ENCODE measurements at regions not wholly inside any gene's neighbourhood (a gene's known extent, or its start where the extent isn't known, plus 50 kb on each side); places are given as distances from the start of the nearest gene placed in this dataset.
"Not testable (repeated sequence)": the region's sequence is repeated elsewhere in the genome, so short reads cannot be mapped to it uniquely, and the experiment has no call there.

DNA sequence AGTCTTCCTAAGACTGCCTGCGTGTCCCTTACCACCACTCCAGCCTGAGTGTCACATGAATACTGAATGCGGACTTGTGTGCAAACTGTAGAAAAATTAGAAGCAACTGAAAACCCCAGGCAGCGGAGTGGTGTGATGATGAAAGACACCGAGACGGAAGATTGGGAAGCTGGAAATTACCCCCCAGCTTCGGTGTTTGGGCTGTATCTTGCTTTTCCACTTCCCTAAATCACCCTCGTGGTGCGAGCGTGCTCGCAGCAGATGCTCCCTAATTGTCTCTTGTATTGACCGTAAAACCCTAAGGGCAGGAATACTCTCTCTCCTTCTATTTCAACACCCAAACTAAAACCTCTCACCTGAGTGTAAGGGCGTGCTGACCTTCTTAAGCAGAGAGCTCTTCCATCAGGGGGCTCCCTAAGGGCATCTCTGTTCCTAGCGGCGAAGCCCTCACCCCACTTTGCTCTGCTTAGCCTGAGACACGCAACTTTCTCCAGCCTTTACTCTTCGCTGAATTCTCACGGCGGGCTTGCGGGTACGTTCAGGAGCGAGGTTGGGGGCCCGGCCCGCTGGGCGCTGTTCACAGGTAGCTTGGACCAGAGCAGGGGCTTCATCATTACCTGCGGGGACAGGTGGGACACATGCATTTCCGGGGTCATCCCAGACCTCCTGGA, 62.4 kb downstream of the CRYBB2 start:
- no peak for DNase-seq (ENCODE audit: low read depth)

DNA sequence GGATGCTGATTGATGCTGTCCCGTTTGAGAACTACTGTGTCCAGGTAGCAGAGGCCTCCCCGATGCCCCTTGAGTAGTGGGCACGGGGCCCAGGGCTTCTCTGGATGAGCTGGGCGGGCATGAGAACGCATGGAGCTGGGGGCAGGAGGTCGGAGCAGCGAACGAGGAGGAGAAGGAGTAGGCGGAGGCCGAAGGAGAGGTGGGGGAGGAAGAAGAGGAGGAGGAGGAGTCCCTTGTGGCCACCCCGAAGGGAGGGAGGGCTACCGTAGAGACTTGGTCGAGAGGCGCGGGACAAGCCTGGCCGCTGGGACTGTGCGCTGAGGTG, 62.9 kb downstream of the CRYBB2 start:
- no peak for DNase-seq (ENCODE audit: low read depth)

DNA sequence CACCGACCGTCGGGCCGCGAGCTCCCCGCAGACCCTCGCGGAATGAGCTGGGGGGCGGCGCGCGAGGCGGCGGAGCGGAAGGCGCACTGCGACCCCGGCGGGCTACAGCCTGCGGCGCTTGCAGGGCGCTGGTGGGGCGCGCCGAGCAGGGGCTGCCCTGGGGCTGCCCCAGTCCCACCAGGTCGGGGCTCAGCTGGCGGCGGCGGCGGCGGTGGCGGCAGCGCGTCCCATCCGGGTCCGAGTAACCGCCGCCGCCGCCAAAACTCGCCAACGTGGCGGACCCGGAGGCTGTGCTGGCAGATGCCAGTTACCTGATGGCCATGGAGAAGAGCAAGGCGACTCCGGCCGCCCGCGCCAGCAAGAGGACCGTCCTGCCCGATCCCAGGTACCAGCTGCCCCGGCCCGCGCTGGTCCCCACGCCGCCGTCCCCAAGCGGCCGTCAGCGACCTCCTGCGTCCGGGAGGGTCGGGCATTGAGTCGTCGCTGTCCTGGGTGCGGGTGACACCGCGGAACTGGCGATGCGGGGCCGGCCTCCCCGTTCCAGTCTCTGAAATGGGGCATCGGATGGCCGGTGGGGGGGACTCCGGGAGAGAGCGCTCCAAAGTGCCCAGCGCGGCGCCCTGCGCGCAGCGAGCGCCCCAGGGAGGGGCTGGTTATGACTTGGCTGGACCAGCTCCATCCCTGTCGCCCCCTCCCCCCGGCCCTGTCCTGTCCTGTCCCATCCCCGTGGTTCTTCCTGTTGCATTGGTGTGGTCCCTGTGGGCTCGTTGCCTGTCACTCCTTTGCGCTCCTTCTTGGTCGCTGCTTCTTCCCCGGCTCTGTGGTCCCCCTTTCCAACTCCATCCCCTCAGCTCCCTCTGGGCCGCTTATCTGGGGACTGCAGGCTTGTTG, 63.5 kb downstream of the CRYBB2 start:
- no peak for DNase-seq (ENCODE audit: low read depth)

DNA sequence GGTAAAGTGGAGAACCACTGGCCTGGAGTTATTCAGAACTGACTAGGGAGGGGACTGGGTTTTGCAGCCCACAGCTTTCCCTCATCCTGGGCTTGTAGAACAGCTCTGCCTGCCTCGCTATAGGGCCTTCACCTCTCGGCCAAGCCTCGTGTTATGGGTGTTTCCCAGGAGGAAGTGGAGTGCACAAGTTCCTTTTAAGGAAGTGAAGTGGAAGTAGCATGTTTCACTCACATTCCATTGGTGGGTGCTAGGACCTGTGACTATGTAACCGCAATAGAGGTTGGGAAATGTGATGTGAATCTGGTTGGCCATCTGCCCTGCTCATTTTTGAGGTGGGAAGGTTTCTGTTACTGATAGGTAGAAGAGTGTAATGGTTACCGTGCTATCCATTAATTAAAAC, 69.0 kb downstream of the CRYBB2 start:
- not testable (repeated sequence) for DNase-seq (ENCODE audit: low read depth)

DNA sequence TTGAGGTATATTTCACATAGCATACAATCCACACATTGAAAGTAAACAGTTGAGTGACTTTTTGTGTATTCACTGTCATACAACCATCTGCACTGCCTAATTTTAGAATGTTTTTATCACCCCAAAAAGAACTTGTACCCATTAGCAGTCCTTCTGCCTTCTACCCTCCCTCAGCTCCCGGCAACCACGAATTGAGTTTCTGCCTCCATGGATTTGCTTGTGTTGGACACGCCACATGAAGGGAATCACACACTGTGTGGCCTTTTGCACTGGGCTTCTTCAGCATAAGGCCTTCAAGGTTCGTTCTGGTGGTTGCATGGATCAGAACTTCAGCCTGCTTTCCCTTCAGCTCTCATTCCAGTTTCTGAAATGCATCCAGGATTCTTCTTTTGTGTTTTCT, 82.5 kb downstream of the CRYBB2 start:
- DNase-seq (ENCODE audit: low read depth), result not testable (repeated sequence)

DNA sequence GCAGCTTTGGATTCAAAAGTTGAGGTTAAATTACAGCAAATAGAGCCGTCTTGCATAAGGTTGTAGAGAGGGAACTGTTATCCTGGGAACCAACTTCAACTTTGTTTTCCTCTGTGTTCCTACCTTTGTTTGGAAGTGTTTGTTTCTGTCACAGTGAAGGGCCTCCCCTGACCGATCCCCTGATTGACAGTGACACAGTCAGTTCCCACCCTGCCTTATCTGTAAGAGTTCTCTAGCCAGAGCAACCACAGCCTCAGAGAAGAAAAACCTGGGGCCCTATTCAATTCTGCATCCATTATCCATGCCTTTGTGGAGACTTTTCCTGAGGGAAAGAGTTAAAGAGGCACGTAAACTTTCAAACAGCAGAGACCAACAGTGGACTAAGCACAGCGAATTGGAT, 90.1 kb downstream of the CRYBB2 start:
- not testable (repeated sequence) for DNase-seq (ENCODE audit: low read depth)

DNA sequence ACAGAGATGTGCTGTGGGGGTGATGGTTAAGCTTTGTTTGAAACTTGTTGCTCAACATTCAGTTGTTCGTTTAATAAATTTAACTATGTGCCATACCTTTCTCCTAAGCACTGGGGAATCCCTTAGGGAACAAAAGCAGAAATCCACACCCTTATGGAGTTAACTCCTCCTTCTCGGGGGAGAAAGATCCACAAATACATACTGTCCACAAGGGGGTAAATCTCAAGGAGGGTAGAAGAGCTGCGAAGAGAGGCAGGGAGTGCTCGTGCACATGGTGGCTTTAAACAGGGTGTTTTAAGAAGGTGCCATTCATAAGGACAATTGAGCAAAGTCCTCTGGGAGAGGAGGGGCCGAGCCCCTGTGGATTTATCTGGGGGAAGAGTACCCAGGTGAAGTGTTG, 92.5 kb downstream of the CRYBB2 start:
- DNase-seq (ENCODE audit: low read depth), result not testable (repeated sequence)

DNA sequence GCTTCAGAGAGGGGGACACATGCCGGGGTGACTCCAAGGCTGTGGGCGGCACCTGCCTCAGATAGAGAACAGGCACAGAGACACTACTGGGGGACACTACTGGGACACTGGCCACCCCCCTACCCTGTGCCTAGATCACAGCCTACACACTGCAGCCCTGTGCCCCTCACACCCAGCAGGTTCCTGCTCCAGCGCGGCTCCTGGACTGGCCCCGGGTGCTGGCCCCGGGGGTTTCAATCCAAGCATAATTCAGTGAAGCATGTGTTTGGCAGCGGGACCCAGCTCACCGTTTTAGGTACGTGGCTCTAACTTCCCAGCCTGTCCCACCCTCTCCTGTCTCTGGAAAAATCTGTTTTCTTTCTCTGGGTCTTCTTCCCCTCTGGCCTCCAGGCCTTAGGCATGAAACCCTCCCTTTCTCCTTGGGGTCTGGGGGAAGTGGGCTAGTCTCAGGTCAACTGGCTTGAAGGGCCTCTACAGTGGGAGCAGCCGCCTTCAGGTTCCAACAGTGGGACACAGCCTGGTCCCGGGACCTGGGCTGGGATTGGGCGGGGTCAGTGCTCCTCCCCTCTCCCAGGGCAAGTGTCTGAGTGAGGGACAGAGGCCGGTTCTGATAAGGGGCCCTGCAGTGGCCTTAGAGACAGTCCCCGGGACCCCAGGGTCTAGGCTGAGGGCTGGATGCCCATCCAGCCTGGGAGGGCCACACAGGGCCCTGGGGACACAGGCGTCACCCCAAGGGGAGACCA, 98.8 kb downstream of the CRYBB2 start:
- DNase-seq (ENCODE audit: low read depth), result no peak

DNA sequence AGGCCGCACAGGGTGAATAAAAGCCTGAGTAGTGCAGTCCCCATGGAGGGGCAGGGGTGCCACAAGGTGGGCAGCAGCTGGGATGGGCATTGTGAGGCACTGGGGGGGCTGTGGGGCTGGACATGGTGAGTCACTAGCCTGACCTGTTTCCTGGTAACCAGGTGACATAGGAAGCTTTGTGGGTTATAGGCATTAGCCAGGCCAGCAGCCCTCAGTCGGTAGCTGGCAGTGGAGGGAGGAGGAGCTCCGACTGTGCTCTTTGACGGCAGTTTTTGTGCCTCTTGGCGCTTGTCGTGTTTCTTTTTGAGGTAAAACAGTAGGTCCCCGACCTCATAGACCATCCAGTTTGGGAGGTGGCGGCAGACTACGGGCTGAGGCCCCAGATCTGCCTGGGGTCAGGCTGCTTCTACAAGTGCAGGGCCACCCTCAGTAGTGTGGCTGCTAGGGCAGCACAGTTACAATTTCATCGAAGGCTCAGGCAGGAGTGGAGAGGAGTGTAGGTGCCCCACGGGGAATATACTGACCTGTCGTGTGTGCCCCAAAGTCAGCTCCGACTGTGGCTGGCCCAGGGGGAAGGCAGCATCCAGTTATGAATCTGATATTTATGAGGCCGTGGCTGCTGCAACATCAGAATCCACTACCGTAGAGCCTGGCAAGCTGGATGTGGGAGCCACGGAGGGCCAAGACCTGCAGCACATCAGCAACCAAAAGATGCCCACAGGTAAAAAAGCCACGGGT, 107.7 kb downstream of the CRYBB2 start:
- DNase-seq (ENCODE audit: low read depth), result no peak

DNA sequence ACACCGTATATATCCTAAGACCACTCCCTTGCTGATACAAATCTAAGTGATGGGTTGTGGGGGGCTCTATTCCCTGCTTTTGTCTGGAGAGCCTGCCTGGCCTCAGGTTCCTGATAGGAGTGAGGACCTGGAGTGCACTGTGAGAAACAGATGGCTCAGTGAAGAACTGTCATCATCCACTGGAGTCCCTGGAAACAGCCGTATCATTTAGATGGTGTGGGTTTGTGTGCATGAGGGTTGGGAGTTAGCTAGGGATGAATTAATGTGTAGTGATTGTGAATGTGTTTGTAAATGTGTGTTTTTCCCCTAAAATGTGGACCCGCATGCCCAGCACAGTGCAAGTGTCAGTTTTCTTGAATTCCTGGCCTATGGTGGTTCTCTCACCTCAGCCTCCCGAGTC, 111.6 kb downstream of the CRYBB2 start:
- no peak for DNase-seq (ENCODE audit: low read depth)

DNA sequence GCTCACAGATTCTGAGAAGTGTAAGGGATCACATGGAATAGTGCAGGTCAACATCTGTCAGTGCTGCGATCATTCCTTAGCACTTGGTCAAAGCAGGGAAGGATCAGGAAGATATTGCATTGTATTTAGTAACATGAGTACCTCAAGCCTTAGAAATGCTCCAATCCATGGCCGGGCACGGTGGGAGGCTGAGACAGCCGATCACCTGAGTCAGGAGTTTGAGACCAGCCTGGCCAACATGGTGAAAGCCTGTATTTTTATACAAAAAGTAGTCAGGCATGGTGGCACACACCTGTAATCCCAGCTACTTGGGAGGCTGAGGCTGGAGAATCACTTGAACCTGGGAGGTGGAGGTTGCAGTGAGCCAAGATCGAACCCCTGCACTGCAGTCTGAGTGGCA, 112.5 kb downstream of the CRYBB2 start:
- not testable (repeated sequence) for DNase-seq (ENCODE audit: low read depth)

DNA sequence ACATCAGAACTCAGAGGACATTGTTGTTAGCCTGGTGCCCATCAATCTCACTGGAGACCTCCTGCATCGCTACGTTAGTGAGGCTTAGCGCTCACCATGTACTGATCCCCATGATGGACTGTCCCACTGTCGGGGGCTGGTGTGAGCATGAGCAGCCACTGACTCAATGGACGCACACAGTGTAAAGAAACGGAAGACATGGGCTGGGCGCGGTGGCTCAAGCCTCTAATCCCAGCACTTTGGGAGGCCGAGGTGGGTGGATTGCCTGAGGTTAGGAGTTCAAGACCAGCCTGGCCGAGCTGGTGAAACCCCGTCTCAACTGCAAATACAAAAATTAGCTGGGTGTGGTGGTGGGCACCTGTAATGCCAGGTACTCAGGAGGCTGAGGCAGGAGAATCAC, 112.9 kb downstream of the CRYBB2 start:
- DNase-seq (ENCODE audit: low read depth), result no peak

DNA sequence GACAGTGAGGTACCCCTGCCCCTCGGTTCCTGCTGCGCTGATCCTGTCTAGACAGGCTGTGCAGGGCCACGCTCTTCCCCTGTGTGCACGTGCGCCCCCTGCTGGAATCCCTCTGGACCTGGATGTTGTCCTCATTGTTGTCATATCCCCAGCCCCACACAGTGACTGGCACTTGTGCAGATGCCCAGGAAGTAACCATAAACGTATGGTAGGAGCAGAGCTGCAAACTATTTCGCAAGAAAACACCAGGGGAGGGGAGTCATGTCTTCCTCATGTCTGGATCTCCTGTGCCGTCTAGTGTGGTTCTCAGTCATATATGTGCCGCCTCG, 114.7 kb downstream of the CRYBB2 start:
- peak; percentile 8 for DNase-seq (ENCODE audit: low read depth)

DNA sequence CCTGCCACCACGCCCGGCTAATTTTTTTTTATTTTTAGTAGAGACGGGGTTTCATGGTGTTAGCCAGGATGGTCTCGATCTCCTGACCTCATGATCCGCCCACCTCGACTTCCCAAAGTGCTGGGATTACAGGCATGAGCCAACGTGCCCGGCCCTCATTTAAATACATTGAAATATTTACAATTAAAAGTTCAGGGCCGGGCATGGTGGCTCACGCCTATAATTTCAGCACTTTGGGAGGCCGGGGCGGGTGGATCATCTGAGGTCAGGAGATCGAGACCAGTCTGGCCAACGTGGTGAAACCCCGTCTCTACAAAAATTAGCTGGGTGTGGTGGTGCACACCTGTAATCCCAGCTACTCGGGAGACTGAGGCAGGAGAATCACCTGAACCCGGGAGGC, 115.2 kb downstream of the CRYBB2 start:
- not testable (repeated sequence) for DNase-seq (ENCODE audit: low read depth)

DNA sequence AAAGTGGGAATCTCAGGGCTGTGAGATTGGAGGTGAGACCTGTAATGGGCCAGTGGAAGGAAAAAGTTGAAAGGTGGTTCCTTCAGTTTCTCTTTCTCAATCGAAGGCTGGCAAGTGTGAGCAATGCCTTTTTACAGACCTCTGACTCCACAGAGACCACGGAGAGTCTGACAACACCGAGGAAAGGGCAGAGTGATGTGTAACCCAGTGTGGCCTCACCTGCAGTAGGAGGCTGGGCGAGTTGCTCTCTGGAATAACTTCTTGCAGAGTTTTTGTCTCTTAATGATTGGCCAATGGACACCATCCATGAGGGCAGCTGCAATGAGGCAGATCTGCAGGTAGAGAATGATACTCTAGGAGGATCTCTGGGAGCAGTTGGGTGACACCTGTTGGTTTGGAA, 115.8 kb downstream of the CRYBB2 start:
- DNase-seq (ENCODE audit: low read depth), result not testable (repeated sequence)

DNA sequence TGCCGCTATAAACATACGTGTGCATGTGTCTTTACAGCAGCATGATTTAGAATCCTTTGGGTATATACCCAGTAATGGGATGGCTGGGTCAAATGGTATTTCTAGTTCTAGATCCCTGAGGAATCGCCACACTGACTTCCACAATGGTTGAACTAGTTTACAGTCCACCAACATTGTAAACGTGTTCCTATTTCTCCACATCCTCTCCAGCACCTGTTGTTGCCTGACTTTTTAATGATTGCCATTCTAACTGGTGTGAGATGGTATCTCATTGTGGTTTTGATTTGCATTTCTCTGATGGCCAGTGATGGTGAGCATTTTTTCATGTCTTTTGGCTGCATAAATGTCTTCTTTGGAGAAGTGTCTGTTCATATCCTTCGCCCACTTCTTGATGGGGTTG, 121.1 kb downstream of the CRYBB2 start:
- not testable (repeated sequence) for DNase-seq (ENCODE audit: low read depth)

DNA sequence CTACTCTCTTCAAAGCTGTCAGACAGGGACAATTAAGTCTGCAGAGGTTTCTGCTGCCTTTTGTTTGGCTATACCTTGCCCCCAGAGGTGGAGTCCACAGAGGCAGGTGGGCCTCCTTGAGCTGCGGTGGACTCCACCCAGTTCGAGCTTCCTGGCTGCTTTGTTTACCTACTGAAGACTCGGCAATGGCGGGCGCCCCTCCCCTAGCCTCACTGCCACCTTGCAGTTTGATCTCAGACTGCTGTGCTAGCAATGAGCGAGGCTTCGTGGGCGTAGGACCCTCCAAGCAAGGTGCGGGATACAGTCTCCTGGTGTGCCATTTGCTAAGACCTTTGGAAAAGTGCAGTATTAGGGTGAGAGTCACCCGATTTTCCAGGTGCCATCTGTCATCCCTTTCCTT, 124.9 kb downstream of the CRYBB2 start:
- DNase-seq (ENCODE audit: low read depth), result not testable (repeated sequence)

DNA sequence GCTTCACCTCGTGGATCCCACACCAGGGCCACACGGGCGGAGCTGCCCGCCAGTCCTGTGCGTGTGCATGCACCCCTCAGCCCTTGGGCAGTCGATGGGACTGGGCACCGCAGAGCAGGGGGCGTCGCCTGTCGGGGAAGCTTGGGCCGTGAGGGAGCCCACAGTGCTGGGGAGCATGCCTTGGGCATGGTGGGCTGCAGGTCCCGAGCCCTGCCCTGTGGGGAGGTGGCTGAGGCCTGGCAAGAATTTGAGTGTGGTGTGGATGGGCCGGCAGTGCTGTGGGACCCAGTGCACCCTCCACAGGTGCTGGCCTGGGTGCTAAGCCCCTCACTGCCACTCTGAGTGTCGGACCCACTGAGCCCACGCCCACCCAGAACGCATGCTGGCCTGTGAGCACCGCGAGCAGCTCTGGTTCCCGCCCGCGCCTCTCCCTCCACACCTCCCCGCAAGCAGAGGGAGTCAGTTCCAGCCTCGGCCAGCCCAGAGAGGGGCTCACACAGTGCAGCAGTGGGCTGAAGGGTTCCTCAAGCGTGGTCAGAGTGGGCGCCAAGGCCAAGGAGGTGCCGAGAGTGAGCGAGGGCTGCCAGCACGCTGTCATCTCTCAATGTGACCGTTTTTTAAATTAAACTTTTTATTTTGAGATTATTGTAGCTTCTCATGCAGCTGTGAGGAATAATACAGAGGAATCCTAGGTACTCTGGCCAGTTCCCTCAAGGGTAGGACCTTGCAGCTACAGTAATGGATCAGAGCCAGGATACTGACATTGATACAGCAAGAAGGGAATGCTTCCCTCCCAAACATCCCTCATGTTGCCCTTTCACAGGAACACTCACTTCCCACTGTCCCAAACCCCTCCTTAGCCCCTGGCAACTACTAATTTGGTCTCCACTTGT, 127.7 kb downstream of the CRYBB2 start:
- DNase-seq (ENCODE audit: low read depth), result no peak

DNA sequence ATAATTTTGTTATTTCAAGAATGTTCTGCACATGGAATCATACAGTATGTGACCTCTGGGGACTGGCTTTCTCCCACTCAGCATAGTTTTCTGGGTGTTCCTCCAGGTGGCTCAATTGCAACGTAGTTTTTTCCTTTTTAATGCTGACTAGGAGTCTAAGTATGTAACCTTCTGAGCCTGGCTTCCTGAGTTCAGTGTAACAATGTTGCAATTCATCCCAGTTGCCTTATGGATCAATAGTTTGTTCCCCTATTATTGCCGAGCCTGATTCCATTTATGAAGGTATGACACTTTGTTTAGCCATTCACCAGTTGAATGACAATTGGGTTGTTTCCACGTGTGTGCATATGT, 128.3 kb downstream of the CRYBB2 start:
- no peak for DNase-seq (ENCODE audit: low read depth)

DNA sequence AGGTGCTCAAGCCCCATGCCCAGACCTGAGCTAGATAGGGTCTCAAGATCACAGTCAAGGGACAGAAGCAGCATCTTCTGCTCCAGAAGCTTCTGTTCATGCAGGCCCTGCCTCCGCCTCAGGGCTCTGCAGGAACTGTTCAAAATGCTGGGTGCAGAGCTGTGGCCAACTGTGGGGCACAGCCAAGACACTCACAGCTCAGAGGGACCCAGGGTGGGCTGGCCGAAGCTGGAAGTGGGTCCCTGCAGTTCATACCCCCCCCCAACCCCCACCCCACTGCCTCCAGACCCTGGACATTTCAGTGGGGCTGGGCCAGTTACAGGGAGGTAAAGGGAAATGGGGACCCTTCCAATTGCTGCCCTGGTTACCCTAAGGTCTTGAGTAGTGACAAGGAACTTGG, 129.0 kb downstream of the CRYBB2 start:
- DNase-seq (ENCODE audit: low read depth), result no peak

DNA sequence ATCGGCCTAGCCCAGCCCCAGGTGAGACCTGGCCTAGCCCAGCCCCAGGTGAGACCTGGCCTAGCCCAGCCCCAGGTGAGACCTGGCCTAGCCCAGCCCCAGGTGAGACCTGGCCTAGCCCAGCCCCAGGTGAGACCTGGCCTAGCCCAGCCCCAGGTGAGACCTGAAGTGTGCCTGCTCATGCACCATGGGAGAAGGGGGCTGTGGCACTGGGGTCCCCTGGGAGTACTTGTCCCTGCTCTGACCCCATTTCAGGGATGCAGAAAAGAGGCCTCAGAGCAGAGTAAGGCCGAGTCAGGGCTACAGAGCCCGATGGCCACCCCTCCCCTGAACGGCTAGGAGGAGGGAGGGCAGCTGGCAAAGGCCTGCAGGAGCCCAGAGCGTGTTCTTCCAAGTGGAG, 129.6 kb downstream of the CRYBB2 start:
- not testable (repeated sequence) for DNase-seq (ENCODE audit: low read depth)

Measured in amniotic epithelial cell (primary cell).